Mesenchymal stem cell (in vitro differentiated cells and primary cell): ENCODE measurements at regions not wholly inside any gene's neighbourhood (a gene's known extent, or its start where the extent isn't known, plus 50 kb on each side); places are given as distances from the start of the nearest gene placed in this dataset.
A peak's percentile ranks its signal among the peaks of the same experiment; 100 is the strongest.

Experiments used
- DNase-seq: peaks from one replicate; pipeline ENCODE4 v3.0.0-alpha.2; 2013
- H2AFZ ChIP-seq: one replicate; pipeline ENCODE4 v1.6.1; 2013; ENCODE audit warnings: low read depth, mild to moderate bottlenecking, control low read depth, inconsistent platforms, low read length, moderate library complexity
- H2AK5ac ChIP-seq: 2 replicates; pipeline ENCODE4 v1.6.1; 2013; ENCODE audit warnings: low read length, moderate library complexity, mild to moderate bottlenecking, inconsistent platforms; ENCODE audit not compliant: severe bottlenecking
- H2BK120ac ChIP-seq: one replicate; pipeline ENCODE4 v1.6.1; 2013; ENCODE audit warnings: low read depth, mild to moderate bottlenecking, inconsistent platforms, low read length, moderate library complexity
- H2BK12ac ChIP-seq, 2 experiments: one replicate each; pipeline ENCODE4 v1.6.1; 2013; ENCODE audit warnings: inconsistent platforms in 2 of 2, low read length in 2 of 2, mild to moderate bottlenecking in 2 of 2, moderate library complexity in 2 of 2, control low read depth in 1 of 2
- H2BK15ac ChIP-seq: one replicate; pipeline ENCODE4 v1.6.1; 2013; ENCODE audit warnings: mild to moderate bottlenecking, low read depth, inconsistent platforms; ENCODE audit not compliant: poor library complexity, severe bottlenecking
- H2BK5ac ChIP-seq: 2 replicates; pipeline ENCODE4 v1.6.1; 2013; ENCODE audit warnings: low read depth, mild to moderate bottlenecking, low read length, control low read depth, inconsistent platforms; ENCODE audit not compliant: poor library complexity, severe bottlenecking
- H3K14ac ChIP-seq, 2 experiments: one replicate each; pipeline ENCODE4 v1.6.1; 2013; ENCODE audit warnings: inconsistent platforms in 2 of 2, low read length in 2 of 2, control low read depth in 1 of 2, mild to moderate bottlenecking in 1 of 2, moderate library complexity in 1 of 2
- H3K18ac ChIP-seq, 2 experiments: one replicate each; pipeline ENCODE4 v1.6.1; 2013; ENCODE audit warnings: inconsistent platforms in 2 of 2, low read length in 2 of 2, control low read depth in 1 of 2, low read depth in 1 of 2, mild to moderate bottlenecking in 1 of 2
- H3K23ac ChIP-seq, 2 experiments: one replicate each; pipeline ENCODE4 v1.6.1; 2013; ENCODE audit warnings: inconsistent platforms in 2 of 2, low read length in 2 of 2, mild to moderate bottlenecking in 2 of 2, moderate library complexity in 2 of 2, control low read depth in 1 of 2
- H3K27ac ChIP-seq: 2 replicates; pipeline ENCODE4 v1.5.1; 2013; ENCODE audit warnings: mild to moderate bottlenecking, moderate library complexity, low read length, control low read depth, inconsistent platforms; ENCODE audit not compliant: poor library complexity, severe bottlenecking
- H3K27me3 ChIP-seq, 2 experiments: 2 replicates each; pipeline versions ENCODE4 v1.6.1 to v1.7.0; 2013; ENCODE audit warnings: low read length in 2 of 2, mild to moderate bottlenecking in 2 of 2, moderate library complexity in 2 of 2, control low read depth in 1 of 2, inconsistent platforms in 1 of 2; ENCODE audit not compliant: control insufficient read depth in 1 of 2, insufficient read depth in 1 of 2
- H3K36me3 ChIP-seq, 2 experiments: 2 replicates each; pipeline versions ENCODE4 v1.6.1 to v1.7.0; 2013; ENCODE audit warnings: low read length in 2 of 2, control low read depth in 1 of 2, inconsistent platforms in 1 of 2, low read depth in 1 of 2, mild to moderate bottlenecking in 1 of 2; ENCODE audit not compliant: insufficient read depth in 2 of 2, control insufficient read depth in 1 of 2
- H3K4ac ChIP-seq, 2 experiments: one replicate each; pipeline ENCODE4 v1.6.1; 2013; ENCODE audit warnings: inconsistent platforms in 2 of 2, low read length in 2 of 2, mild to moderate bottlenecking in 2 of 2, moderate library complexity in 2 of 2, control low read depth in 1 of 2, low read depth in 1 of 2
- H3K4me1 ChIP-seq: 2 replicates; pipeline ENCODE4 v1.6.1; 2013; ENCODE audit warnings: low read depth, low read length, control low read depth; ENCODE audit not compliant: control insufficient read depth, insufficient read depth
- H3K4me2 ChIP-seq: 2 replicates; pipeline ENCODE4 v1.6.1; 2013; ENCODE audit warnings: low read length, mild to moderate bottlenecking, inconsistent platforms; ENCODE audit not compliant: poor library complexity, severe bottlenecking
- H3K4me3 ChIP-seq, 2 experiments: 2 replicates each; pipeline versions ENCODE4 v1.5.1 to v1.7.0; 2013; ENCODE audit warnings: low read length in 2 of 2, mild to moderate bottlenecking in 2 of 2, control low read depth in 1 of 2, low read depth in 1 of 2; ENCODE audit not compliant: insufficient read depth in 1 of 2
- H3K79me1 ChIP-seq: replicated peaks from 2 replicates; pipeline ENCODE4 v1.6.1; 2013; ENCODE audit warnings: mild to moderate bottlenecking, control low read depth, low read length, inconsistent platforms; ENCODE audit not compliant: poor library complexity, severe bottlenecking
- H3K9ac ChIP-seq: 2 replicates; pipeline ENCODE4 v1.7.0; 2013; ENCODE audit warnings: mild to moderate bottlenecking, low read length, moderate library complexity
- H3K9me3 ChIP-seq: 2 replicates; pipeline ENCODE4 v1.7.0; 2013; ENCODE audit warnings: mild to moderate bottlenecking, low read length; ENCODE audit not compliant: control insufficient read depth
- H4K8ac ChIP-seq: one replicate; pipeline ENCODE4 v1.6.1; 2013; ENCODE audit warnings: inconsistent platforms, mild to moderate bottlenecking, low read length, moderate library complexity
- H4K91ac ChIP-seq: one replicate; pipeline ENCODE4 v1.6.1; 2013; ENCODE audit warnings: mild to moderate bottlenecking, low read length, inconsistent platforms
- WGBS: methylation state at CpG from one replicate; pipeline ENCODE4 v1.1.7; 2013; ENCODE audit warnings: mixed read lengths; 5-methylcytosine and 5-hydroxymethylcytosine counted together

GRCh38 chr2:57878866-57879210 lies 167.8 kb upstream of the VRK2 start:
- Histone ChIP-seq H3K27me3 (no peaks in the 10 kb centered on the region), H3K4ac (no peak overlapping the region), H3K36me3 (no peaks in the 10 kb centered on the region), H3K27ac (no peak overlapping the region), H3K18ac (no peak overlapping the region), H4K8ac (no peak overlapping the region), H2AK5ac (no peak overlapping the region), H3K4me2 (no peak overlapping the region), H3K4me3 (no peak overlapping the region), H2BK120ac (no peak overlapping the region), H4K91ac (no peak overlapping the region), H2BK12ac (no peak overlapping the region), H3K9ac (no peak overlapping the region), H3K9me3 (no peaks in the 10 kb centered on the region), H3K79me1 (no peaks in the 10 kb centered on the region), H2AFZ (no peak overlapping the region), H3K14ac (no peak overlapping the region), H3K4me1 (no peaks in the 10 kb centered on the region), H3K23ac (no peak overlapping the region), H2BK15ac (no peak overlapping the region), H2BK5ac (no peak overlapping the region)
- WGBS, result 100% methylated on average over 1 of the region's 2 CpGs
- DNase-seq, result no peak

GRCh38 chr2:57880446-57880845 lies 166.2 kb upstream of the VRK2 start:
- H3K4me1 ChIP-seq, result no peaks in the 10 kb centered on the region
- no peak overlapping the region for H3K18ac ChIP-seq
- WGBS, result 78% methylated on average over 2 of the region's 4 CpGs
- no peaks in the 10 kb centered on the region for H3K36me3 ChIP-seq
- no peak overlapping the region for H3K14ac ChIP-seq
- no peak overlapping the region for H2BK12ac ChIP-seq
- H3K27me3 ChIP-seq, result no peaks in the 10 kb centered on the region
- H2BK120ac ChIP-seq, result no peak overlapping the region
- no peak overlapping the region for H2AK5ac ChIP-seq
- H3K9me3 ChIP-seq, result no peaks in the 10 kb centered on the region
- H2BK15ac ChIP-seq, result no peak overlapping the region
- no peak for DNase-seq
- H3K79me1 ChIP-seq, result no peaks in the 10 kb centered on the region
- H3K23ac ChIP-seq, result no peak overlapping the region
- no peak overlapping the region for H3K4me2 ChIP-seq
- no peak overlapping the region for H2AFZ ChIP-seq
- H2BK5ac ChIP-seq, result no peak overlapping the region
- no peak overlapping the region for H3K27ac ChIP-seq
- H3K4me3 ChIP-seq, result no peak overlapping the region
- H4K91ac ChIP-seq, result no peak overlapping the region
- H3K4ac ChIP-seq, result no peak overlapping the region
- H3K9ac ChIP-seq, result peak overlapping the region; percentile 8
- no peak overlapping the region for H4K8ac ChIP-seq

- WGBS, result 98% methylated on average over 5 of the region's 5 CpGs
- Histone ChIP-seq H2BK120ac (no peak overlapping the region), H3K18ac (no peak overlapping the region), H3K9me3 (no peaks in the 10 kb centered on the region), H3K23ac (no peak overlapping the region), H2AFZ (no peak overlapping the region), H2AK5ac (peak overlapping the region; percentile 82), H2BK5ac (no peak overlapping the region), H4K91ac (no peak overlapping the region), H3K9ac (peak overlapping the region; percentile 79), H2BK15ac (no peak overlapping the region), H3K36me3 (no peaks in the 10 kb centered on the region), H3K27ac (no peak overlapping the region), H4K8ac (no peak overlapping the region), H2BK12ac (no peak overlapping the region), H3K4me2 (no peak overlapping the region), H3K14ac (no peak overlapping the region), H3K79me1 (no peaks in the 10 kb centered on the region), H3K4me1 (no peaks in the 10 kb centered on the region), H3K4ac (no peak overlapping the region), H3K27me3 (no peaks in the 10 kb centered on the region), H3K4me3 (peak overlapping the region in 1 of 2 experiments; percentile 35)
- no peak for DNase-seq
Observed at GRCh38 chr2:57880967-57881366, 165.6 kb upstream of the VRK2 start.

GRCh38 chr2:57881998-57882888 lies 164.4 kb upstream of the VRK2 start:
- H3K9ac ChIP-seq, result peak overlapping the region; percentile 79
- H2BK120ac ChIP-seq, result no peak overlapping the region
- no peaks in the 10 kb centered on the region for H3K27me3 ChIP-seq
- H3K4ac ChIP-seq, result no peak overlapping the region
- DNase-seq, result peak; percentile 55
- H2AFZ ChIP-seq, result no peak overlapping the region
- no peak overlapping the region for H4K91ac ChIP-seq
- no peaks in the 10 kb centered on the region for H3K36me3 ChIP-seq
- peak overlapping the region in 1 of 2 experiments; percentile 61 for H3K4me3 ChIP-seq
- H3K14ac ChIP-seq, result no peak overlapping the region
- no peak overlapping the region for H2BK12ac ChIP-seq
- H3K79me1 ChIP-seq, result no peaks in the 10 kb centered on the region
- no peak overlapping the region for H4K8ac ChIP-seq
- no peak overlapping the region for H2BK15ac ChIP-seq
- no peak overlapping the region for H3K4me2 ChIP-seq
- H3K4me1 ChIP-seq, result no peaks in the 10 kb centered on the region
- no peak overlapping the region for H3K23ac ChIP-seq
- WGBS, result 47% methylated on average over 8 of the region's 8 CpGs
- peak overlapping the region; percentile 35 for H3K27ac ChIP-seq
- no peak overlapping the region for H3K18ac ChIP-seq
- H2AK5ac ChIP-seq, result no peak overlapping the region
- no peak overlapping the region for H2BK5ac ChIP-seq
- no peaks in the 10 kb centered on the region for H3K9me3 ChIP-seq
